IMR-90 (cell line): ENCODE measurements at regions not wholly inside any gene's neighbourhood (a gene's known extent, or its start where the extent isn't known, plus 50 kb on each side); places are given as distances from the start of the nearest gene placed in this dataset.

Experiments
- ATAC-seq: fragments of 200-7000 bp; cut with Tn5 transposase; 2 replicates; pipeline ENCODE4 v1.9.1; 2020; ENCODE audit warnings: low read depth, mild to moderate bottlenecking, moderate library complexity
- BruUV-seq: library from RNA; stranded (reverse); fragments of 400-500 nt; replicated peaks from 2 replicates; lab custom pipeline; 2021; lab: Mats Ljungman, UMichigan
- CTCF ChIA-PET: fragments of 300-600 bp; formaldehyde crosslinking; extraction: SDS; loops from one replicate; lab custom pipeline; 2021; ENCODE audit warnings: antibody characterized with exemption; lab: Yijun Ruan, JAX
- POLR2A ChIA-PET: fragments of 300-600 bp; sonication (Branson Sonifier 250); formaldehyde crosslinking; loops from one replicate; lab custom pipeline; 2022; ENCODE audit warnings: antibody characterized with exemption; ENCODE audit not compliant: unreplicated experiment; lab: Charles Lee
- DNase-seq: peaks from one replicate; pipeline ENCODE4 v3.0.0; 2013
- H2AFZ ChIP-seq: replicated peaks from 2 replicates; pipeline ENCODE3; 2013; ENCODE audit warnings: low read length, mild to moderate bottlenecking; ENCODE audit not compliant: poor library complexity
- H2AK5ac ChIP-seq: 2 replicates; pipeline ENCODE4 v1.6.1; 2013; ENCODE audit warnings: low read depth, low read length, inconsistent platforms
- H2AK9ac ChIP-seq: replicated peaks from 2 replicates; pipeline ENCODE3; 2013; ENCODE audit warnings: mild to moderate bottlenecking, low read depth, low read length, moderate library complexity; ENCODE audit not compliant: poor library complexity
- H2BK120ac ChIP-seq: 2 replicates; pipeline ENCODE4 v1.6.1; 2013; ENCODE audit warnings: low read depth, low read length, inconsistent platforms
- H2BK15ac ChIP-seq: 3 replicates; pipeline ENCODE4 v1.6.1; 2013; ENCODE audit warnings: low read depth, low read length, inconsistent platforms
- H2BK20ac ChIP-seq: 2 replicates; pipeline ENCODE4 v1.6.1; 2013; ENCODE audit warnings: low read depth, mild to moderate bottlenecking, inconsistent platforms, low read length, moderate library complexity
- H2BK5ac ChIP-seq: 2 replicates; pipeline ENCODE4 v1.6.1; 2013; ENCODE audit warnings: mild to moderate bottlenecking, low read depth, low read length, inconsistent platforms; ENCODE audit not compliant: poor library complexity, severe bottlenecking
- H3K14ac ChIP-seq: replicated peaks from 2 replicates; pipeline ENCODE4 v1.6.1; 2013; ENCODE audit warnings: low read depth, low read length, inconsistent platforms
- H3K18ac ChIP-seq: 2 replicates; pipeline ENCODE4 v1.6.1; 2013; ENCODE audit warnings: low read depth, low read length, control low read depth
- H3K23ac ChIP-seq: 2 replicates; pipeline ENCODE4 v1.6.1; 2013; ENCODE audit warnings: low read depth, low read length, inconsistent platforms
- H3K27ac ChIP-seq: 2 replicates; pipeline ENCODE4 v1.5.1; 2013; ENCODE audit warnings: mild to moderate bottlenecking, control low read depth, low read length; ENCODE audit not compliant: insufficient read depth
- H3K27me3 ChIP-seq: 2 replicates; pipeline ENCODE4 v1.6.1; 2013; ENCODE audit warnings: low read length; ENCODE audit not compliant: control insufficient read depth, insufficient read depth
- H3K36me3 ChIP-seq: 2 replicates; pipeline ENCODE4 v1.6.1; 2013; ENCODE audit warnings: low read length, mixed read lengths; ENCODE audit not compliant: control insufficient read depth, insufficient read depth
- H3K4ac ChIP-seq: 2 replicates; pipeline ENCODE4 v1.6.1; 2013; ENCODE audit warnings: low read depth, low read length, inconsistent platforms
- H3K4me1 ChIP-seq: 2 replicates; pipeline ENCODE4 v1.6.1; 2013; ENCODE audit warnings: low read length, mixed read lengths; ENCODE audit not compliant: control insufficient read depth, insufficient read depth
- H3K4me2 ChIP-seq: 2 replicates; pipeline ENCODE4 v1.6.1; 2013; ENCODE audit warnings: low read depth, mild to moderate bottlenecking, control low read depth, low read length, moderate library complexity
- H3K4me3 ChIP-seq: 2 replicates; pipeline ENCODE4 v1.5.1; 2013; ENCODE audit warnings: low read depth, mild to moderate bottlenecking, control low read depth, low read length, moderate library complexity; ENCODE audit not compliant: insufficient read depth
- H3K56ac ChIP-seq: 2 replicates; pipeline ENCODE4 v1.6.1; 2013; ENCODE audit warnings: low read length, inconsistent platforms; ENCODE audit not compliant: insufficient read depth; ENCODE audit errors: extremely low read depth
- H3K79me1 ChIP-seq, 2 experiments: 2 replicates each; pipeline ENCODE4 v1.6.1; 2013; ENCODE audit warnings: low read length in 2 of 2, inconsistent platforms in 1 of 2, low read depth in 1 of 2
- H3K9ac ChIP-seq: 2 replicates; pipeline ENCODE4 v1.6.1; 2013; ENCODE audit warnings: low read depth, low read length, control low read depth
- H3K9me1 ChIP-seq: 2 replicates; pipeline ENCODE4 v1.6.1; 2013; ENCODE audit warnings: low read length, inconsistent platforms; ENCODE audit not compliant: insufficient read depth
- H3K9me3 ChIP-seq: 2 replicates; pipeline ENCODE4 v1.6.1; 2013; ENCODE audit warnings: low read length; ENCODE audit not compliant: control insufficient read depth, insufficient read depth
- H4K20me1 ChIP-seq: 2 replicates; pipeline ENCODE4 v1.6.1; 2013; ENCODE audit warnings: low read length, inconsistent platforms; ENCODE audit not compliant: insufficient read depth
- H4K5ac ChIP-seq: 2 replicates; pipeline ENCODE4 v1.6.1; 2013; ENCODE audit warnings: mild to moderate bottlenecking, low read depth, low read length, control low read depth
- H4K8ac ChIP-seq, 2 experiments: 2 replicates each; pipeline ENCODE4 v1.6.1; 2013; ENCODE audit warnings: low read depth in 2 of 2, low read length in 2 of 2, control low read depth in 1 of 2, inconsistent platforms in 1 of 2
- H4K91ac ChIP-seq: 2 replicates; pipeline ENCODE4 v1.6.1; 2013; ENCODE audit warnings: low read depth, low read length, inconsistent platforms; ENCODE audit not compliant: insufficient read depth
- BHLHE40 ChIP-seq: fragments of 150-350 bp; IDR thresholded peaks from 2 replicates; pipeline ENCODE4 v1.6.1; 2016; ENCODE audit warnings: mild to moderate bottlenecking, low read depth, low read length
- CEBPB ChIP-seq: IDR thresholded peaks from 2 replicates; pipeline ENCODE4 v1.6.1; 2012; ENCODE audit warnings: low read depth, low read length, improper control_type of control experiment
- CHD1 ChIP-seq: IDR thresholded peaks from 2 replicates; pipeline ENCODE4 v1.6.1; 2012; ENCODE audit warnings: low read depth, low read length, improper control_type of control experiment
- MAZ ChIP-seq: IDR thresholded peaks from 2 replicates; pipeline ENCODE4 v1.6.1; 2012; ENCODE audit warnings: low read depth, mild to moderate bottlenecking, low read length, improper control_type of control experiment, moderate library complexity, borderline replicate concordance
- MXI1 ChIP-seq: IDR thresholded peaks from 2 replicates; pipeline ENCODE4 v1.6.1; 2012; ENCODE audit warnings: low read depth, mild to moderate bottlenecking, low read length, moderate library complexity, borderline replicate concordance
- NFE2L2 ChIP-seq: fragments of 150-350 bp; IDR thresholded peaks from 2 replicates; pipeline ENCODE4 v1.6.1; 2016; ENCODE audit warnings: low read depth, mild to moderate bottlenecking, low read length
- POLR2A ChIP-seq: IDR thresholded peaks from 2 replicates; pipeline ENCODE4 v1.6.1; 2012; ENCODE audit warnings: mild to moderate bottlenecking, low read depth, low read length
- RAD21 ChIP-seq: IDR thresholded peaks from 2 replicates; pipeline ENCODE4 v1.6.1; 2012; ENCODE audit warnings: low read length, improper control_type of control experiment
- RCOR1 ChIP-seq: IDR thresholded peaks from 2 replicates; pipeline ENCODE4 v1.6.1; 2012; ENCODE audit warnings: mild to moderate bottlenecking, low read length, improper control_type of control experiment; ENCODE audit not compliant: insufficient replicate concordance
- SMC3 ChIP-seq: fragments of 150-350 bp; IDR thresholded peaks from 2 replicates; pipeline ENCODE4 v1.6.1; 2016; ENCODE audit warnings: low read depth, mild to moderate bottlenecking, antibody characterized with exemption, low read length, moderate library complexity
- WGBS, 2 experiments: methylation state at CpG; one replicate each; pipeline versions ENCODE4 v1.1.5 to v1.1.7; 2013; ENCODE audit warnings: missing lambda C conversion rate in 2 of 2; ENCODE audit not compliant: insufficient read length in 1 of 2; ENCODE audit errors: extremely low coverage in 2 of 2; 5-methylcytosine and 5-hydroxymethylcytosine counted together
- dilution Hi-C: fragments of 300-500 bp; cut with HindIII; formaldehyde crosslinking; loops from one replicate; pipeline ENCODE4 v1.14.3; 2018; ENCODE audit warnings: low sequenced_read_pairs; ENCODE audit not compliant: unreplicated experiment
- in situ Hi-C: fragments of 300-500 bp; cut with MboI; formaldehyde crosslinking; loops from 3 replicates; pipeline ENCODE4 v1.14.3; 2019; ENCODE audit warnings: low sequenced_read_pairs, inconsistent platforms, mixed read lengths
- intact Hi-C: fragments of 100-400 bp; cut with micrococcal nuclease; formaldehyde crosslinking; loops from 2 replicates; pipeline ENCODE4 v1.10.0; 2022
- TF ChIP-seq, protein P1 (sequence below): fragments of 150-350 bp; IDR thresholded peaks from 2 replicates; pipeline ENCODE4 v1.6.1; 2016; ENCODE audit warnings: low read depth, mild to moderate bottlenecking, low read length, moderate library complexity, borderline replicate concordance
- TF ChIP-seq, protein P2 (sequence below): conservative IDR thresholded peaks from 2 replicates; pipeline ENCODE4 v1.5.1; 2012; ENCODE audit warnings: mild to moderate bottlenecking, low read depth, low read length, improper control_type of control experiment

DNA sequence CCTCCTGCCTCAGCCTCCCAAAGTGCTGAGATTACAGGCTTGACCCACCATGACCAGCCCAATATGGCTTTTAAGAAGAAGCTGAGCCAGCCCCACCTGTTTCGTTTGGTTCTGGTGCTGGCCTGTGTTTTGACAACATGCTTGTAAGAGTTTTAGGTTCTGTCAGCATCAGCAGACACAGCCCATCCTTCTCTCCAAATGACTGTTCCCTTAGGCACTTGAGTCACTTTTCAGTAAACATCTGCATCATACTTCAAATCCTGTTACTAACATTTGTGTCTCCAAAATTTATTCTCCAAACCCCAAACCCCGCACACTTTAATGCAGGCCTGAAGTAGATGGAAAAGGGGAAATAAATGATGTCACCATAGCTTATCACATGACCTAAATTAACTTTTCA lies 1118.5 kb downstream of the TSN start:
- no peak overlapping the region for H4K91ac ChIP-seq
- no peaks in the 10 kb centered on the region for H3K79me1 ChIP-seq
- dilution Hi-C loops = no loop called here
- H3K4ac ChIP-seq = no peak overlapping the region
- H2BK15ac ChIP-seq = no peak overlapping the region
- no peak overlapping the region for H2AFZ ChIP-seq
- no peak overlapping the region for H4K8ac ChIP-seq
- H3K27ac ChIP-seq = no peak overlapping the region
- no peak for DNase-seq
- no peak overlapping the region for H3K4me2 ChIP-seq
- H3K4me1 ChIP-seq = no peaks in the 10 kb centered on the region
- ChIA-PET POLR2A (no interaction called here), CTCF (no interaction called here)
- H3K18ac ChIP-seq = no peak overlapping the region
- H3K36me3 ChIP-seq = no peaks in the 10 kb centered on the region
- H2AK5ac ChIP-seq = no peak overlapping the region
- H3K9me1 ChIP-seq = no peaks in the 10 kb centered on the region
- H2AK9ac ChIP-seq = no peak overlapping the region
- in situ Hi-C loops = no loop called here
- H2BK5ac ChIP-seq = no peak overlapping the region
- no peak overlapping the region for H3K14ac ChIP-seq
- no peak overlapping the region for H2BK20ac ChIP-seq
- peaks cover 10% of the 10 kb centered on the region for H3K9me3 ChIP-seq
- H3K56ac ChIP-seq = no peak overlapping the region
- no peak overlapping the region for H3K23ac ChIP-seq
- no peak for ATAC-seq
- BruUV-seq = no TSS peak
- H3K4me3 ChIP-seq = no peak overlapping the region
- TF ChIP-seq MXI1 (no peak), BHLHE40 (no peak), RAD21 (no peak), POLR2A (no peak), MAZ (no peak), SMC3 (no peak), CEBPB (no peak), NFE2L2 (no peak), CHD1 (no peak), RCOR1 (no peak)
- TF ChIP-seq, protein P1, sequence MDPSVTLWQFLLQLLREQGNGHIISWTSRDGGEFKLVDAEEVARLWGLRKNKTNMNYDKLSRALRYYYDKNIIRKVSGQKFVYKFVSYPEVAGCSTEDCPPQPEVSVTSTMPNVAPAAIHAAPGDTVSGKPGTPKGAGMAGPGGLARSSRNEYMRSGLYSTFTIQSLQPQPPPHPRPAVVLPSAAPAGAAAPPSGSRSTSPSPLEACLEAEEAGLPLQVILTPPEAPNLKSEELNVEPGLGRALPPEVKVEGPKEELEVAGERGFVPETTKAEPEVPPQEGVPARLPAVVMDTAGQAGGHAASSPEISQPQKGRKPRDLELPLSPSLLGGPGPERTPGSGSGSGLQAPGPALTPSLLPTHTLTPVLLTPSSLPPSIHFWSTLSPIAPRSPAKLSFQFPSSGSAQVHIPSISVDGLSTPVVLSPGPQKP = no peak
- TF ChIP-seq, protein P2, sequence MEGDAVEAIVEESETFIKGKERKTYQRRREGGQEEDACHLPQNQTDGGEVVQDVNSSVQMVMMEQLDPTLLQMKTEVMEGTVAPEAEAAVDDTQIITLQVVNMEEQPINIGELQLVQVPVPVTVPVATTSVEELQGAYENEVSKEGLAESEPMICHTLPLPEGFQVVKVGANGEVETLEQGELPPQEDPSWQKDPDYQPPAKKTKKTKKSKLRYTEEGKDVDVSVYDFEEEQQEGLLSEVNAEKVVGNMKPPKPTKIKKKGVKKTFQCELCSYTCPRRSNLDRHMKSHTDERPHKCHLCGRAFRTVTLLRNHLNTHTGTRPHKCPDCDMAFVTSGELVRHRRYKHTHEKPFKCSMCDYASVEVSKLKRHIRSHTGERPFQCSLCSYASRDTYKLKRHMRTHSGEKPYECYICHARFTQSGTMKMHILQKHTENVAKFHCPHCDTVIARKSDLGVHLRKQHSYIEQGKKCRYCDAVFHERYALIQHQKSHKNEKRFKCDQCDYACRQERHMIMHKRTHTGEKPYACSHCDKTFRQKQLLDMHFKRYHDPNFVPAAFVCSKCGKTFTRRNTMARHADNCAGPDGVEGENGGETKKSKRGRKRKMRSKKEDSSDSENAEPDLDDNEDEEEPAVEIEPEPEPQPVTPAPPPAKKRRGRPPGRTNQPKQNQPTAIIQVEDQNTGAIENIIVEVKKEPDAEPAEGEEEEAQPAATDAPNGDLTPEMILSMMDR = no peak
- intact Hi-C loops = no loop called here
- no peak overlapping the region for H2BK120ac ChIP-seq
- no peak overlapping the region for H4K5ac ChIP-seq
- H3K27me3 ChIP-seq = no peaks in the 10 kb centered on the region
- H3K9ac ChIP-seq = no peak overlapping the region
- WGBS, 2 experiments = no CpG with 5 or more reads among the region's 2 CpGs
- H4K20me1 ChIP-seq = no peaks in the 10 kb centered on the region
